GM21526 (cell line): ENCODE measurements at regions not wholly inside any gene's neighbourhood (a gene's known extent, or its start where the extent isn't known, plus 50 kb on each side); places are given as distances from the start of the nearest gene placed in this dataset.
"Not testable (repeated sequence)": the region's sequence is repeated elsewhere in the genome, so short reads cannot be mapped to it uniquely, and the experiment has no call there.

ENCODE experiments used
- ATAC-seq: cut with Tn5 transposase; IDR thresholded peaks from one replicate; pipeline ENCODE4 v1.9.1; 2021; ENCODE audit warnings: moderate library complexity; ENCODE audit not compliant: unreplicated experiment, low FRiP score

GRCh38 chr5:39780347-39780746 lies 355.6 kb upstream of the DAB2 start:
- no peak for ATAC-seq

GRCh38 chr5:39779831-39780230 lies 355.1 kb upstream of the DAB2 start:
- ATAC-seq: no peak

- ATAC-seq: no peak
Observed at GRCh38 chr5:39775797-39776365, 351.1 kb upstream of the DAB2 start.

- no peak for ATAC-seq
Observed at GRCh38 chr5:39775086-39775796, 350.5 kb upstream of the DAB2 start.

- ATAC-seq: no peak
Observed at GRCh38 chr5:39774605-39775004, 349.8 kb upstream of the DAB2 start.

GRCh38 chr5:39772307-39772706 lies 347.5 kb upstream of the DAB2 start:
- ATAC-seq: no peak

GRCh38 chr5:39767916-39768315 lies 343.1 kb upstream of the DAB2 start:
- ATAC-seq: no peak

GRCh38 chr5:39765366-39765765 lies 340.6 kb upstream of the DAB2 start:
- ATAC-seq: no peak

GRCh38 chr5:39762761-39763160 lies 338.0 kb upstream of the DAB2 start:
- no peak for ATAC-seq

GRCh38 chr5:39761199-39761950 lies 336.6 kb upstream of the DAB2 start:
- ATAC-seq: no peak

- no peak for ATAC-seq
Observed at GRCh38 chr5:39760385-39761198, 335.8 kb upstream of the DAB2 start.

GRCh38 chr5:39759701-39760100 lies 334.9 kb upstream of the DAB2 start:
- ATAC-seq: no peak

- no peak for ATAC-seq
Observed at GRCh38 chr5:39758426-39758825, 333.6 kb upstream of the DAB2 start.

- no peak for ATAC-seq
Observed at GRCh38 chr5:39757131-39757530, 332.4 kb upstream of the DAB2 start.

- no peak for ATAC-seq
Observed at GRCh38 chr5:39755986-39756385, 331.2 kb upstream of the DAB2 start.

GRCh38 chr5:39755452-39755851 lies 330.7 kb upstream of the DAB2 start:
- ATAC-seq: no peak

- not testable (repeated sequence) for ATAC-seq
Observed at GRCh38 chr5:39753747-39754146, 329.0 kb upstream of the DAB2 start.

GRCh38 chr5:39750661-39751060 lies 325.9 kb upstream of the DAB2 start:
- ATAC-seq: no peak

GRCh38 chr5:39742916-39743315 lies 318.1 kb upstream of the DAB2 start:
- no peak for ATAC-seq

- ATAC-seq: no peak
Observed at GRCh38 chr5:39740404-39740803, 315.6 kb upstream of the DAB2 start.

GRCh38 chr5:39732166-39732565 lies 307.4 kb upstream of the DAB2 start:
- no peak for ATAC-seq
